ENCODE measurements at regions not wholly inside any gene's neighbourhood (a gene's known extent, or its start where the extent isn't known, plus 50 kb on each side); places are given as distances from the start of the nearest gene placed in this dataset.
"Not testable (repeated sequence)": the region's sequence is repeated elsewhere in the genome, so short reads cannot be mapped to it uniquely, and the experiment has no call there.

- no peak for DNase-seq (ENCODE audit: low read depth in 4 of 4, low spot score in 3 of 4)
Measured at GRCh38 chr4:138485498-138485897, 243.3 kb upstream of the SLC7A11 start.

- DNase-seq (ENCODE audit: low read depth in 4 of 4, low spot score in 3 of 4), result no peak
Measured at GRCh38 chr4:138475116-138475515, 233.0 kb upstream of the SLC7A11 start.

- DNase-seq (ENCODE audit: low read depth in 4 of 4, low spot score in 3 of 4), result no peak
Measured at GRCh38 chr4:138473339-138473738, 231.2 kb upstream of the SLC7A11 start.

- no peak for DNase-seq (ENCODE audit: low read depth in 4 of 4, low spot score in 3 of 4)
Measured at GRCh38 chr4:138460477-138461414, 218.6 kb upstream of the SLC7A11 start.

- no peak for DNase-seq (ENCODE audit: low read depth in 4 of 4, low spot score in 3 of 4)
Measured at GRCh38 chr4:138458751-138459150, 216.6 kb upstream of the SLC7A11 start.

GRCh38 chr4:138456349-138456748, 214.2 kb upstream of the SLC7A11 start:
- not testable (repeated sequence) for DNase-seq (ENCODE audit: low read depth in 4 of 4, low spot score in 3 of 4)

GRCh38 chr4:138455097-138455496, 212.9 kb upstream of the SLC7A11 start:
- no peak for DNase-seq (ENCODE audit: low read depth in 4 of 4, low spot score in 3 of 4)

- DNase-seq (ENCODE audit: low read depth in 4 of 4, low spot score in 3 of 4), result no peak
Measured at GRCh38 chr4:138452826-138453225, 210.7 kb upstream of the SLC7A11 start.

- DNase-seq (ENCODE audit: low read depth in 4 of 4, low spot score in 3 of 4), result no peak
Measured at GRCh38 chr4:138451276-138451663, 209.1 kb upstream of the SLC7A11 start.

GRCh38 chr4:138450546-138451275, 208.6 kb upstream of the SLC7A11 start:
- DNase-seq (ENCODE audit: low read depth in 4 of 4, low spot score in 3 of 4), result no peak

GRCh38 chr4:138449938-138450337, 207.8 kb upstream of the SLC7A11 start:
- DNase-seq (ENCODE audit: low read depth in 4 of 4, low spot score in 3 of 4), result no peak

- no peak for DNase-seq (ENCODE audit: low read depth in 4 of 4, low spot score in 3 of 4)
Measured at GRCh38 chr4:138448169-138448568, 206.0 kb upstream of the SLC7A11 start.

- DNase-seq (ENCODE audit: low read depth in 4 of 4, low spot score in 3 of 4), result no peak
Measured at GRCh38 chr4:138446456-138446855, 204.3 kb upstream of the SLC7A11 start.

GRCh38 chr4:138445098-138445497, 202.9 kb upstream of the SLC7A11 start:
- no peak for DNase-seq (ENCODE audit: low read depth in 4 of 4, low spot score in 3 of 4)

- DNase-seq (ENCODE audit: low read depth in 4 of 4, low spot score in 3 of 4), result no peak
Measured at GRCh38 chr4:138444260-138444659, 202.1 kb upstream of the SLC7A11 start.

GRCh38 chr4:138439143-138439581, 197.0 kb upstream of the SLC7A11 start:
- no peak for DNase-seq (ENCODE audit: low read depth in 4 of 4, low spot score in 3 of 4)

GRCh38 chr4:138438608-138439007, 196.5 kb upstream of the SLC7A11 start:
- DNase-seq (ENCODE audit: low read depth in 4 of 4, low spot score in 3 of 4), result no peak

GRCh38 chr4:138437263-138437851, 195.2 kb upstream of the SLC7A11 start:
- no peak for DNase-seq (ENCODE audit: low read depth in 4 of 4, low spot score in 3 of 4)

- DNase-seq (ENCODE audit: low read depth in 4 of 4, low spot score in 3 of 4), result not testable (repeated sequence)
Measured at GRCh38 chr4:138435733-138436132, 193.6 kb upstream of the SLC7A11 start.

GRCh38 chr4:138435046-138435445, 192.9 kb upstream of the SLC7A11 start:
- not testable (repeated sequence) for DNase-seq (ENCODE audit: low read depth in 4 of 4, low spot score in 3 of 4)

GRCh38 chr4:138428611-138429010, 186.5 kb upstream of the SLC7A11 start:
- DNase-seq (ENCODE audit: low read depth in 4 of 4, low spot score in 3 of 4), result no peak
